HG03103 (cell line): ENCODE measurements at regions not wholly inside any gene's neighbourhood (a gene's known extent, or its start where the extent isn't known, plus 50 kb on each side); places are given as distances from the start of the nearest gene placed in this dataset.

Source experiments
- ATAC-seq: cut with Tn5 transposase; IDR thresholded peaks from one replicate; pipeline ENCODE4 v1.9.1; 2021; ENCODE audit warnings: low read depth; ENCODE audit not compliant: unreplicated experiment

GRCh38 chr5:92907938-92908606 is 672.9 kb downstream of the NR2F1-AS1 start:
- no peak for ATAC-seq

DNA sequence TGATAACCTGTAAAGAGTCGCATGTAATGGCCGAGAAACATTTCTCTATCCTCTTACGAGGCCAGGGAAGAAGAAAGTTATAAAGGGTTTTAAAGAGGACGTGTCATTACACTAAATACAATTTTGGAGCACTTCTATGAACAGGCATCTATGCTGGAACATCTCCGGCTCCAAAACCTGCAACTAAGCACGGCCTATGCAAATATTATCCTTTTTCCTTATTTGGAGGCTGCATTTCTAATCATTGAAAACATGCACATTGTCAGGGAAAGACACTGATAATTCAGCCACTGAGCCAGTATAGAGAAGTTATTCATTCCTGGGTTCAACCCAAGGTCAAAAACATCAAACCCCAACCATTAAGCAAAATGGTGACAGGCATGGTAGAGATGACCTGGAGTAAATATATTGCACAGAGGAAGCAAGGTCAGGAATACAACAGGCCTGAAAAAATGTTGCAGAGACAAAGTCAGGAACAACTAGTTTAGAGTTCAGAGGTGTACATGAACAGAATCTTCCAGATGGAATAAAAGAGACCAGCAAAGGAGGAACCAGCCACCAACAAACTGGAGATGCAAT is 674.1 kb downstream of the NR2F1-AS1 start:
- no peak for ATAC-seq

DNA sequence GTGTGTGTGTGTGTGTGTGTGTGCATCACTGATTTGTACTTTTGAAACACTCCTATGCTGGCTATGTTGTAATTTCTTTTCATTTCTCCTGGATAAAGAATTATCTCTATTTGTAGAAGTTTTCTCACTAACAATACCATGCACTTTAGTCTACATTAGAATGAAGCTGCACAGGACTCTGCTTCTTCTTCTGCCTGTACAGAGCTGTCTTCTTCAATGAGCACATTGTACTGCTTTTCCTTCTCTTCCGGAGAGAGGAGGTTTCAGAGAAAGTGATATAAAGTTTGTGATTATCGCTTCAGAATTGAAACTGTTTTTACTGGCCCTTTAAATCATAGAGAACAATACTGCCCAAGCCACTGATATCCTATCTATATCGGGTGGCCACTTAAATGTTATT is 677.0 kb downstream of the NR2F1-AS1 start:
- no peak for ATAC-seq

GRCh38 chr5:92899611-92900010 is 681.4 kb downstream of the NR2F1-AS1 start:
- no peak for ATAC-seq

- no peak for ATAC-seq
These were observed 684.3 kb downstream of the NR2F1-AS1 start for GRCh38 chr5:92896722-92897121.

DNA sequence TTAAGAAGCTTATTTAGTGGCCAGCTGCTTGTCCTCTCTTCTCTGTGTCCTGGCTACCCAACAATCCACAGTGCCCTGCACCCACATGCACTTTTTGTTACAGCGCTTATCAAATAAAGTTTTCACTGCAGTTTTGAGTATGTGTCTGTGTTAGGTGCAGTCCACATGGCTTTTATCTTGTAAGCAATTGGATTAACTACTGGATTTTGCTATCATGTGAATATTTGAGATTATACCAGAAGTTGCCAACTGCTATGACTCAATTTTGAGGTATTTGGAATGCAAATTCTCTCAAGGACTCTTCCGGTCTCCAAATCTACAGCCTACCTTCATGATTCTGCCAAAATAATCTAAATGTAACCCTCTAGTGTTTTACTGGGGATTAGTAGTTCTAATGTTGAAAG is 690.2 kb downstream of the NR2F1-AS1 start:
- ATAC-seq: no peak

- no peak for ATAC-seq
These were observed 691.9 kb downstream of the NR2F1-AS1 start for GRCh38 chr5:92889140-92889539.

DNA sequence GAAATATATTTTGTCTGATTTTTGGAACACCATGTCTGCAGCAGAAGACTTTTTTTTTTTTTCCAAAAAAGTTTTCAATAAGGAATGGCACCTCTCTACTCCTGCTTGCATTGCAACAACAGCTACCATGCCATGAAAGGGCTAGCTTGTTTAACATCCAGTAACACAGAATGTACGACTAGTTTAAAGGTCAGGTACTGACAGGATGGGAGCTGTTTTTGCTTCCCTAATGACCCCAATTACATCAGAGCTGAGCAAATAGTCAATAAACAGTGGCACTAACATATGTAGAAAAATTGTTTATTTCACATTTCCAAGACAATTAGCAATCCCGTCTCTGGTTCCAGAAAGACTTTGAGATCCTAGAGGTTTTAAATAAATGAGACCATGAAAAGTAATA is 693.8 kb downstream of the NR2F1-AS1 start:
- no peak for ATAC-seq

- ATAC-seq: no peak
These were observed 694.3 kb downstream of the NR2F1-AS1 start for GRCh38 chr5:92886751-92887150.

GRCh38 chr5:92885950-92886349 is 695.1 kb downstream of the NR2F1-AS1 start:
- no peak for ATAC-seq

- ATAC-seq: no peak
These were observed 696.5 kb downstream of the NR2F1-AS1 start for GRCh38 chr5:92884469-92884868.

GRCh38 chr5:92879806-92880543 is 701.0 kb downstream of the NR2F1-AS1 start:
- no peak for ATAC-seq

DNA sequence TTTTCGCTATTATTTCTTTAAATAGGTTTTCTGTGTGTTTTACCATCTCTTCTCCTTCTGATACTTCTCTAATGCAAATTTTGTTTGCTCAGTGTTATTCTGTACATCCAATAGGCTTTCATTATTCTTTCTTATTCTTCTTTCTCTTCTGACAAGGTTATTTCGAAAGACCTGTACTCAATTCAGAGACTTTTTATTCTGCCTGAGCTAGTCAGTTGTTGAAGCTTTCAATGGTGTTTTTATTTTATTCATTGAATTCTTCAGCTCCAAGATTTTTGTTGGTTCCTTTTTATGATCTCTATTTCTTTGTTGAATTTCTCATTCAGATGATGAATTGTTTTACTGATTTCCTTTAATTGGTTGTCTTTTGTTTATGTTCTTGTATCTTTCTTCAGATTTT is 706.2 kb downstream of the NR2F1-AS1 start:
- no peak for ATAC-seq

- ATAC-seq: no peak
These were observed 712.6 kb downstream of the NR2F1-AS1 start for GRCh38 chr5:92868442-92868841.

- no peak for ATAC-seq
These were observed 716.4 kb downstream of the NR2F1-AS1 start for GRCh38 chr5:92864591-92864990.

DNA sequence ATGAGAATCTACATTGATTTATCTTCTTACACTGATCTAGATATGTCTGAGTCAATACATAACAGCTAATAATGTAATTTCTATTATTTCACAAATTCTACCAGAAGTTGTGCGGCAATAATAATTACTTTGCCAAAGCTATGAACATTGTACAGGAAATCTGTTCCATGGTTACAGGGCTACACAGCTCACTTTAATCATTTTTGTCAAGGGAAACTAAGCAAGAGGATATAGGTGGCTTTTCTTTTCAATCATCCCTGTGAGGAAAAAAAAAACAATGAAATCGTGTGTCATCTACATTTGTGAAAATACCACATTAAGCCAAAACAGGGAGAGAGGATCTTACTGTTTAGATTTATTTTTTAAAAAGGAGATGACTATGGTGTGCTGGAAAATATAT is 717.4 kb downstream of the NR2F1-AS1 start:
- no peak for ATAC-seq

- ATAC-seq: no peak
These were observed 719.3 kb downstream of the NR2F1-AS1 start for GRCh38 chr5:92861531-92862285.

DNA sequence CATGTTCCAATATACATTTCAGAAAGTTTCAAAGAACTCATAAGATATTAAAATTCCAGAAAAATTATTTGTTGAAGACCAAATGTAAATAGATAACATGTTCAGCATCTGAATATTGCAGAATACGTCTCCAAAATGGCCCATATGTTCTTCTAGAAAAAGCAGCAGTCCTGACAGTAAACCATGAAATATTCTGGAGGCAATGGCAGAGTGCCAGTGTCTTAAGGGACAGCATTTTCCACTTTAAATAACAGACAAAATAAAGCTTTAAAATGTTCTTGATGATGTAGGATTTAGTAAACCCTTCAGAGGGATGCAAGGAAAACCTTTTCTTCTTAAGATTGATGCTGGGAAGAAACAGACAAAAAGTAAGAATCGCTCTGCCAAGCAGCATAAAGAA is 721.0 kb downstream of the NR2F1-AS1 start:
- ATAC-seq: no peak

DNA sequence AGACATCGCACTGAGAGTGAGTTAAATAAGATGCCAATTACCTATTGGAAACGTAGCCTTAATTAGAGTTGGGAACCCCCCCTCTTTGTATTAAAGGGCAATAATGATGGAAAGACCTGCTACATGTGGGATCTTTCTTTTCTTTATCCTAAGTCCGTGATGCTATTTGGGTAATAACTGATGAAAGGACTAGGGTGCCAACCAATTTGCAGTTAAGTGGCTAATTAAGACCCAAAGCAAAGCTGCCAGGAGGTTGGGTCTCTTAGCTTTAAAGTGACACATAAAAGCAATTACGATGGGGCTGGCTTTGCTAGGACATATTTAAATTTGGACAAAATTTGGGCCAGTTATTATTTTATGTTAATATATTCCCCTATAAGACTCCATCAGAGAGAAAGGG is 728.8 kb downstream of the NR2F1-AS1 start:
- ATAC-seq: no peak

- ATAC-seq: no peak
These were observed 730.1 kb downstream of the NR2F1-AS1 start for GRCh38 chr5:92850886-92851285.

- no peak for ATAC-seq
These were observed 731.3 kb downstream of the NR2F1-AS1 start for GRCh38 chr5:92849756-92850155.
